ENCODE measurements at regions not wholly inside any gene's neighbourhood (a gene's known extent, or its start where the extent isn't known, plus 50 kb on each side); places are given as distances from the start of the nearest gene placed in this dataset.
A peak's percentile ranks its signal among the peaks of the same experiment; 100 is the strongest.

- Histone ChIP-seq H3K9me3 (ENCODE audit: low read length) (no peaks in the 10 kb centered on the region), H3K36me3 (ENCODE audit: insufficient read depth, low read length) (no peaks in the 10 kb centered on the region), H3K27me3 (ENCODE audit: insufficient read depth, low read length, poor library complexity, severe bottlenecking) (no peaks in the 10 kb centered on the region), H3K4me1 (ENCODE audit: insufficient read depth, low read length) (peaks cover 31% of the 10 kb centered on the region), H3K27ac (ENCODE audit: low read depth, low read length) (peak overlapping the region; percentile 71), H3K4me3 (ENCODE audit: low read length) (peak overlapping the region; percentile 39)
- H3K9me3 Mint-ChIP-seq = no peaks in the 10 kb centered on the region
- peak overlapping the region; percentile 16 to 80 (median 58) for H3K4me3 Mint-ChIP-seq
- H3K27me3 Mint-ChIP-seq = peaks cover 0 to 1% of the 10 kb centered on the region in 2 donors
- H3K36me3 Mint-ChIP-seq = peaks cover 2 to 8% (median 5%) of the 10 kb centered on the region in 3 donors
- peak overlapping the region; percentile 88 to 99 (median 97) for H3K27ac Mint-ChIP-seq
- POLR2A ChIA-PET = interaction anchor here (1.4 to 2.8 kb wide), 2 partner anchors 51 to 57 kb away, joined by 22 to 39 read pairs; partner anchors contain the start of genes BAZ1A and SRP54
- CTCF ChIA-PET = interaction anchor here (1.0 to 1.2 kb wide), 2 partner anchors 51 to 56 kb away, joined by 3 to 4 read pairs; partner anchors contain the start of genes BAZ1A and SRP54
- H3K4me1 Mint-ChIP-seq = peaks cover 24 to 37% (median 37%) of the 10 kb centered on the region in 3 donors
- DNase-seq = peak in 4 of 5 donors; percentile 6 to 78 (median 73)
These were observed 51.6 kb upstream of the SRP54 start for GRCh38 chr14:34931206-34931605.

GRCh38 chr14:34930591-34931091 is 52.2 kb upstream of the SRP54 start:
- Mint-ChIP-seq H3K27me3 (peaks cover 0 to 1% of the 10 kb centered on the region in 2 donors), H3K9me3 (no peaks in the 10 kb centered on the region), H3K27ac (peak overlapping the region; percentile 88 to 99 (median 97)), H3K4me1 (peaks cover 24 to 37% (median 37%) of the 10 kb centered on the region in 3 donors), H3K36me3 (peaks cover 2 to 8% (median 5%) of the 10 kb centered on the region in 3 donors), H3K4me3 (peak overlapping the region; percentile 58 to 85 (median 75))
- H3K27me3 ChIP-seq (ENCODE audit: insufficient read depth, low read length, poor library complexity, severe bottlenecking) = no peaks in the 10 kb centered on the region
- H3K4me1 ChIP-seq (ENCODE audit: insufficient read depth, low read length) = peaks cover 31% of the 10 kb centered on the region
- no peaks in the 10 kb centered on the region for H3K9me3 ChIP-seq (ENCODE audit: low read length)
- peak overlapping the region; percentile 39 for H3K4me3 ChIP-seq (ENCODE audit: low read length)
- H3K36me3 ChIP-seq (ENCODE audit: insufficient read depth, low read length) = no peaks in the 10 kb centered on the region
- ChIA-PET CTCF (interaction anchor here (0.7 to 1.2 kb wide), 3 partner anchors 50 to 56 kb away, joined by 3 to 4 read pairs (median 3); partner anchors contain the start of genes BAZ1A and SRP54), POLR2A (interaction anchor here (0.6 to 2.8 kb wide), 5 partner anchors 51 to 356 kb away, joined by 4 to 39 read pairs (median 5); partner anchors contain the start of genes BAZ1A, FAM177A1 and SRP54)
- peak in 3 of 5 donors; percentile 52 to 67 (median 53) for DNase-seq
- peak overlapping the region; percentile 71 for H3K27ac ChIP-seq (ENCODE audit: low read depth, low read length)

GRCh38 chr14:34926552-34926951 is 51.4 kb upstream of the BAZ1A start:
- peaks cover 0 to 1% of the 10 kb centered on the region in 2 donors for H3K27me3 Mint-ChIP-seq
- no peak overlapping the region for H3K4me3 ChIP-seq (ENCODE audit: low read length)
- H3K36me3 ChIP-seq (ENCODE audit: insufficient read depth, low read length) = no peaks in the 10 kb centered on the region
- peaks cover 27% of the 10 kb centered on the region for H3K4me1 ChIP-seq (ENCODE audit: insufficient read depth, low read length)
- H3K27ac Mint-ChIP-seq = peak overlapping the region in 3 of 8 donors; percentile 44 to 75 (median 66)
- no peaks in the 10 kb centered on the region for H3K9me3 ChIP-seq (ENCODE audit: low read length)
- peaks cover 20 to 30% (median 27%) of the 10 kb centered on the region in 3 donors for H3K4me1 Mint-ChIP-seq
- ChIA-PET POLR2A (no interaction called here), CTCF (no interaction called here)
- no peak overlapping the region for H3K27ac ChIP-seq (ENCODE audit: low read depth, low read length)
- no peak for DNase-seq
- peaks cover 2 to 9% (median 4%) of the 10 kb centered on the region in 3 donors for H3K36me3 Mint-ChIP-seq
- H3K27me3 ChIP-seq (ENCODE audit: insufficient read depth, low read length, poor library complexity, severe bottlenecking) = no peaks in the 10 kb centered on the region
- H3K4me3 Mint-ChIP-seq = no peak overlapping the region
- H3K9me3 Mint-ChIP-seq = no peaks in the 10 kb centered on the region
